ENCODE measurements at regions not wholly inside any gene's neighbourhood (a gene's known extent, or its start where the extent isn't known, plus 50 kb on each side); places are given as distances from the start of the nearest gene placed in this dataset.

DNA sequence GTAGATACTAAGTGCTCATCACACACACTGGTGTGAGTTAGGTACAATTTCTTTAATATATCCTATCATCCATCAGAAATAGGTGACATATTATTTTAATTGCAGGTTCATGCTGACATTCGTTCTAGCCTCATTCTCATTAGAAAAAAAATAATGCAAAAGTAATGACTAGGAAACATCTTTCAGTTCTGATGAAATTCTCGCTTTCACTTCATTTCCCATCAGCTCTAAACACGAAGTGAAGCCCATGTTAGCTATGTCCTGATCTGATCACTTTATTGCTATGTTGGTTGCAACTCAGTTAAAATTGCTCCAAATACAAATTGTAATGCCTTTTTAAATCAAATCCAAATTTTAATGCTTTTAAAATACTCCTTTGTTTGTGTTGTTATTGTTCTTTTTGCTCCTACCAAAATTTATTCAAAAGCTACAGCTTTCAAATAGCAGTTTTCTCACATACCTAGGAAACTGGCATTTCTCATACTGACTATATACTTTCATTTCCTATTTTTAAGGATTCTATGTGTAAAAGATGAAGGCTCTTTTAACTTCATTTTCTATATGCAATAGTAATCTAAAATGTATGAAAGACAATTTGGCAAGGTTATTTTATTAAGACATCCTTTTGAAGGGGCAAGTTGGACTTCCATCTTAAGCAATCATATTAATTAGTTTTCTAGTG, 1237.8 kb upstream of the ACO1 start:
- WGBS (ENCODE audit: extremely low coverage, insufficient read length, low lambda C conversion rate): no CpG with 5 or more reads among the region's 3 CpGs
- no peak for DNase-seq
- Histone ChIP-seq H4K8ac (replicated peaks; ENCODE audit: insufficient read length, low read depth, low read length) (no peak overlapping the region), H3K56ac (ENCODE audit: insufficient read length, low read depth, low read length) (no peak overlapping the region), H3K9me3 (ENCODE audit: control insufficient read depth, low read depth, low read length) (no peaks in the 10 kb centered on the region), H4K20me1 (ENCODE audit: control insufficient read depth, insufficient read depth, insufficient read length) (no peaks in the 10 kb centered on the region), H3K27me3 (ENCODE audit: insufficient read depth, low read length) (no peaks in the 10 kb centered on the region), H3T11ph (ENCODE audit: low read length) (no peak overlapping the region), H3K4ac (ENCODE audit: low read depth, low read length) (no peak overlapping the region), H2BK120ac (ENCODE audit: low read depth, low read length, poor library complexity, severe bottlenecking) (no peak overlapping the region), H3K79me1 (ENCODE audit: insufficient read depth, low read depth, low read length, poor library complexity, severe bottlenecking) (no peaks in the 10 kb centered on the region), H2BK20ac (ENCODE audit: low read depth, low read length, poor library complexity, severe bottlenecking) (no peak overlapping the region), H3K4me1 (ENCODE audit: insufficient read depth, low read length) (no peaks in the 10 kb centered on the region), H3K23me2 (ENCODE audit: insufficient read length, low read depth, low read length, poor library complexity, severe bottlenecking) (no peaks in the 10 kb centered on the region), H2AFZ (ENCODE audit: low read length) (no peak overlapping the region), H3K14ac (ENCODE audit: insufficient read depth, low read length) (no peak overlapping the region), H3K18ac (ENCODE audit: insufficient read length, low read depth, low read length) (no peak overlapping the region), H3K9ac (ENCODE audit: extremely low read depth, insufficient read length, low read length) (no peak overlapping the region), H3K79me2 (ENCODE audit: insufficient read depth, low read length) (no peaks in the 10 kb centered on the region), H2BK15ac (ENCODE audit: low read depth, low read length) (no peak overlapping the region), H2AK5ac (ENCODE audit: insufficient read length, low read length) (no peak overlapping the region), H3K27ac (ENCODE audit: insufficient read length, low read depth, low read length) (no peak overlapping the region), H3K23ac (ENCODE audit: insufficient read length, low read depth, low read length) (no peak overlapping the region), H4K5ac (ENCODE audit: insufficient read length, low read depth, low read length) (no peak overlapping the region), H2BK12ac (ENCODE audit: insufficient read length, low read depth, low read length) (no peak overlapping the region), H2BK5ac (ENCODE audit: insufficient read length, low read length) (no peak overlapping the region), H4K91ac (ENCODE audit: insufficient read length, low read depth, low read length) (no peak overlapping the region), H3K4me2 (ENCODE audit: insufficient read depth, insufficient read length, low read length) (no peak overlapping the region)
- TF ChIP-seq CTCF (conservative IDR thresholded peaks at IDR 0.05): no peak
- Mint-ChIP-seq H3K4me3 (no peak overlapping the region), H3K27me3 (ENCODE audit: low read depth) (no peaks in the 10 kb centered on the region), H3K9me3 (peaks cover 0 to 2% of the 10 kb centered on the region in 2 experiments; a peak in 3 of 5 replicates), H3K36me3 (ENCODE audit: insufficient read depth in 1 of 3, low read depth in 3 of 3) (no peaks in the 10 kb centered on the region), H3K4me1 (no peaks in the 10 kb centered on the region), H3K27ac (no peak overlapping the region)

Measured in H9 (cell line).